Osteoblast (primary cell): ENCODE measurements at regions not wholly inside any gene's neighbourhood (a gene's known extent, or its start where the extent isn't known, plus 50 kb on each side); places are given as distances from the start of the nearest gene placed in this dataset.

Source experiments
- DNase-seq: peaks from one replicate; pipeline ENCODE4 v3.0.0; 2011; ENCODE audit warnings: low spot score, mixed read lengths; ENCODE audit not compliant: insufficient read length; ENCODE audit errors: missing footprints
- H2AFZ ChIP-seq: 2 replicates; pipeline ENCODE4 v1.6.0; 2011; ENCODE audit warnings: mild to moderate bottlenecking, low read length
- H3K27ac ChIP-seq: 2 replicates; pipeline ENCODE4 v1.5.1; 2011; ENCODE audit warnings: mild to moderate bottlenecking, low read depth, low read length, moderate library complexity
- H3K27me3 ChIP-seq: 2 replicates; pipeline ENCODE4 v1.6.0; 2012; ENCODE audit warnings: mild to moderate bottlenecking, control low read depth, inconsistent platforms, low read length, moderate library complexity; ENCODE audit not compliant: insufficient read depth
- H3K36me3 ChIP-seq: 2 replicates; pipeline ENCODE4 v1.5.1; 2011; ENCODE audit warnings: mild to moderate bottlenecking, low read length, control low read depth, moderate library complexity; ENCODE audit not compliant: insufficient read depth
- H3K4me1 ChIP-seq: 2 replicates; pipeline ENCODE4 v1.5.1; 2011; ENCODE audit warnings: mild to moderate bottlenecking, low read length, control low read depth, moderate library complexity; ENCODE audit not compliant: insufficient read depth
- H3K4me2 ChIP-seq: 2 replicates; pipeline ENCODE4 v1.6.0; 2011; ENCODE audit warnings: mild to moderate bottlenecking, low read length; ENCODE audit not compliant: insufficient read depth
- H3K4me3 ChIP-seq: fragments of 200-600 bp; sonication (generic); 3 replicates; pipeline ENCODE4 v1.5.1; 2012; ENCODE audit warnings: mild to moderate bottlenecking, low read length, inconsistent platforms; ENCODE audit not compliant: insufficient read depth
- H3K79me2 ChIP-seq: 2 replicates; pipeline ENCODE4 v1.6.0; 2012; ENCODE audit warnings: mild to moderate bottlenecking, low read length, control low read depth, inconsistent platforms; ENCODE audit not compliant: insufficient read depth
- H3K9me3 ChIP-seq: 2 replicates; pipeline ENCODE4 v1.5.1; 2011; ENCODE audit warnings: low read depth, low read length, control low read depth
- H4K20me1 ChIP-seq: 2 replicates; pipeline ENCODE4 v1.6.0; 2012; ENCODE audit warnings: mild to moderate bottlenecking, low read length, control low read depth; ENCODE audit not compliant: insufficient read depth
- TF ChIP-seq, protein P1 (sequence below): IDR thresholded peaks from 2 replicates; pipeline ENCODE4 v1.5.1; 2011; ENCODE audit warnings: mild to moderate bottlenecking, low read depth, low read length, moderate library complexity; ENCODE audit errors: extremely low read depth

DNA sequence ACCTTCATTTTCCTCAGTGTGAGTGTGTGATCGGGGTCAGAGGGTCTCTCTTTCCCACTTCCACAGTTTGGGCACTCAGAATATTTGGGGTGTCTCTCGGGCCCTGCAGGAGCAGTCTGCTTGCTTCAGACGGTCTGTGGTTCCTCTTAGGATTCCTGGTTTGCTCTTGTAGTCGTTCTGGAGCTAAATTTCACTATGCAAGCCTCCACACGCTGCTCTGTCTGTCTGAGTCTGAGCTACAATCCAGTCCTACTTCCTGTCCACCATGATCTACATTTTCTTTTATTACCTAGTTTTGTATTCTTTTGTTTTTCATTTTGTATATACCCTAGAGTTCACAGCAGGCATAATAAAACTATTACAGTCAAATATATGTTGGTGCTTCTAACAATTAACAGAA is 1967.3 kb upstream of the NUDT12 start:
- H3K27ac ChIP-seq: no peak overlapping the region
- no peaks in the 10 kb centered on the region for H3K4me1 ChIP-seq
- TF ChIP-seq, protein P1, sequence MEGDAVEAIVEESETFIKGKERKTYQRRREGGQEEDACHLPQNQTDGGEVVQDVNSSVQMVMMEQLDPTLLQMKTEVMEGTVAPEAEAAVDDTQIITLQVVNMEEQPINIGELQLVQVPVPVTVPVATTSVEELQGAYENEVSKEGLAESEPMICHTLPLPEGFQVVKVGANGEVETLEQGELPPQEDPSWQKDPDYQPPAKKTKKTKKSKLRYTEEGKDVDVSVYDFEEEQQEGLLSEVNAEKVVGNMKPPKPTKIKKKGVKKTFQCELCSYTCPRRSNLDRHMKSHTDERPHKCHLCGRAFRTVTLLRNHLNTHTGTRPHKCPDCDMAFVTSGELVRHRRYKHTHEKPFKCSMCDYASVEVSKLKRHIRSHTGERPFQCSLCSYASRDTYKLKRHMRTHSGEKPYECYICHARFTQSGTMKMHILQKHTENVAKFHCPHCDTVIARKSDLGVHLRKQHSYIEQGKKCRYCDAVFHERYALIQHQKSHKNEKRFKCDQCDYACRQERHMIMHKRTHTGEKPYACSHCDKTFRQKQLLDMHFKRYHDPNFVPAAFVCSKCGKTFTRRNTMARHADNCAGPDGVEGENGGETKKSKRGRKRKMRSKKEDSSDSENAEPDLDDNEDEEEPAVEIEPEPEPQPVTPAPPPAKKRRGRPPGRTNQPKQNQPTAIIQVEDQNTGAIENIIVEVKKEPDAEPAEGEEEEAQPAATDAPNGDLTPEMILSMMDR: no peak
- H3K36me3 ChIP-seq: no peaks in the 10 kb centered on the region
- DNase-seq: no peak
- no peak overlapping the region for H3K4me2 ChIP-seq
- no peaks in the 10 kb centered on the region for H3K9me3 ChIP-seq
- H3K4me3 ChIP-seq: no peak overlapping the region
- H4K20me1 ChIP-seq: no peaks in the 10 kb centered on the region
- no peak overlapping the region for H2AFZ ChIP-seq
- no peaks in the 10 kb centered on the region for H3K27me3 ChIP-seq
- H3K79me2 ChIP-seq: no peaks in the 10 kb centered on the region

DNA sequence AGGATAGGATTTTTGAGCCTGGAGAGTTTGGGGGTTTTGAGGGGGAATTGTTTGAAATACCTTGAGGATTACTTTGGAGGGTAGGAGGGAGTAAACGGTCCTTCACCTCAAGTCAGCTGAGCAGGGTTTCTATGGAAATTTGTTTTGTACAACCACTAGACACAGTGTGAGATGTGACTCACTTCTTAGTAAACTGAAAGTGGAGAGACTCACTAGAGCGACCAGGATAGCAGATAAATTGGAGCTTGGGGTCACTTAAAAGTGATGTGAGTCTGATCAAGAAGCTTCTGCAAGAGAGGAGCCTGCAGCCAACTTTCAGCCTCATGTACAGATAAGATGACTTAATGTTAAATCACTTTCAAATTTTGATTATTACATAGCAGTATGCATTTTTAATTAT is 1945.9 kb upstream of the NUDT12 start:
- no peaks in the 10 kb centered on the region for H3K27me3 ChIP-seq
- H3K79me2 ChIP-seq: no peaks in the 10 kb centered on the region
- no peak overlapping the region for H2AFZ ChIP-seq
- TF ChIP-seq, protein P1: no peak
- no peak overlapping the region for H3K4me3 ChIP-seq
- H3K36me3 ChIP-seq: no peaks in the 10 kb centered on the region
- DNase-seq: no peak
- H3K9me3 ChIP-seq: no peaks in the 10 kb centered on the region
- no peak overlapping the region for H3K4me2 ChIP-seq
- no peaks in the 10 kb centered on the region for H3K4me1 ChIP-seq
- no peak overlapping the region for H3K27ac ChIP-seq
- no peaks in the 10 kb centered on the region for H4K20me1 ChIP-seq

DNA sequence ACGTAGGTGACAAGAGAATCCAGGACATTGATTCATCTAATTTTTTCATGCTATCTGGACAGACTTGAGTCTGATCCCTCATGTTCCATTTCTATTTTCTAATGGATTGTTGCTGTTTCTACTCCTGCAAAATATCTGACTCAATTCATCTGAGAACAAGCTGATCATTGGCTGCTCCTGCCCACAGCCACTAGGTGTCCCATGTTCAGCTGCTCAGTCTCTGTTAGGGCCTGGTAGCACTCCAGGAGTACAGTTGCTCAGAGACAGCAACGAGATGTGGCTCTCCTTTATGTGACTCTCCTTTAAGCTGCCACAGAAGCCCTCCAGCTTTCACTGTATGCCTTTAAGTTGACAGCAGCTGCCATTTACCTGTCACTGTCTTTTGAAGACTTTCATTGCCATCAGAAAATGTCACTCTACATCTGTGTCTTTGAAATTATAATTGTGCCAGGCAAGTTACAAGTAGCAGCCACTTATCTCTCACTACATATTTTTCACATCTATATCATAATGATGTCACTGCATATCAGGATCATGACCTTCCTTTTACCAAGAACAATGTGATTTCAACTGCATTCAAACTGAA is 1944.2 kb upstream of the NUDT12 start:
- H3K4me3 ChIP-seq: no peak overlapping the region
- TF ChIP-seq, protein P1: peak; percentile 26
- no peaks in the 10 kb centered on the region for H3K27me3 ChIP-seq
- no peaks in the 10 kb centered on the region for H4K20me1 ChIP-seq
- no peaks in the 10 kb centered on the region for H3K79me2 ChIP-seq
- H3K4me2 ChIP-seq: no peak overlapping the region
- no peak overlapping the region for H3K27ac ChIP-seq
- H3K4me1 ChIP-seq: no peaks in the 10 kb centered on the region
- H2AFZ ChIP-seq: no peak overlapping the region
- no peak for DNase-seq
- H3K9me3 ChIP-seq: no peaks in the 10 kb centered on the region
- no peaks in the 10 kb centered on the region for H3K36me3 ChIP-seq

DNA sequence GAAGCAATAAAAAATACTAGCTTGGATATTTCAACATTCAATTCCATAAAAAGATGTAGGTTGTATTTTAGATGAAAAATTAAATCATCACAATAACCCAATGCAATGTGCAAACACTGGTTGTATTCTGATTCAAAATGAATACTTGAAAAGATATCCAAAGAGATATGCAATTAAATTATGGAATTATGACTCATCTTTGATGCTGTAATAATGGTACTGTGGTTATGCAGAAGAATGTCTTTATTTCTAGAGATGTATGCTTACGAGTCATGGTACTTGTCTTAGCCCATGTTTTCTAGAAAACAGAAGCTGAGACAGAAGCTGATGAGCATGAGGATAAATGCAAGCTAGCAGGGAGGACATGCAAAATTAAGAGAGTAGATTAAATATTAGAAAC is 1941.4 kb upstream of the NUDT12 start:
- no peak overlapping the region for H3K4me3 ChIP-seq
- no peak overlapping the region for H2AFZ ChIP-seq
- no peak overlapping the region for H3K4me2 ChIP-seq
- no peaks in the 10 kb centered on the region for H3K36me3 ChIP-seq
- TF ChIP-seq, protein P1: no peak
- no peak for DNase-seq
- H3K4me1 ChIP-seq: no peaks in the 10 kb centered on the region
- no peaks in the 10 kb centered on the region for H3K79me2 ChIP-seq
- H3K9me3 ChIP-seq: no peaks in the 10 kb centered on the region
- H3K27ac ChIP-seq: no peak overlapping the region
- H3K27me3 ChIP-seq: no peaks in the 10 kb centered on the region
- no peaks in the 10 kb centered on the region for H4K20me1 ChIP-seq
